ENCODE measurements at regions not wholly inside any gene's neighbourhood (a gene's known extent, or its start where the extent isn't known, plus 50 kb on each side); places are given as distances from the start of the nearest gene placed in this dataset.

DNA sequence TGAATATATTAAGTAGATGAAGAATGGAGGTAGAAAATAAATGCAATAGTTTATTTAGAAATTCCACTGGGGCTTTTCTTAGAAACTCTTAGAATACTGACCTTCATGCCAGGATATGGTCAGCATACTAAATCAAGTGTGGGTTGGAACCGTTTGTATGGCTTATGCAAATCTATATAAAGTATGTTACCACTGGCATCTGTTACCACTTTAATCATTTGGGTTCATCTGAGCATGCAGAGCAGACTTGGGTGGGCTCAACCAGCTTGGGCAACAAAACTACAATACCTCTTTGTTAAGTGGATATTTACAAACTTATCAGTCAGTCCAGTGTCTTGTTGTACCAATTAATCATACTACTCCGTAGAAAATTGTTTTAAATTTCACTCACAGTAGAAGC lies 125.8 kb downstream of the CRPPA start:
- TF ChIP-seq, protein P1, sequence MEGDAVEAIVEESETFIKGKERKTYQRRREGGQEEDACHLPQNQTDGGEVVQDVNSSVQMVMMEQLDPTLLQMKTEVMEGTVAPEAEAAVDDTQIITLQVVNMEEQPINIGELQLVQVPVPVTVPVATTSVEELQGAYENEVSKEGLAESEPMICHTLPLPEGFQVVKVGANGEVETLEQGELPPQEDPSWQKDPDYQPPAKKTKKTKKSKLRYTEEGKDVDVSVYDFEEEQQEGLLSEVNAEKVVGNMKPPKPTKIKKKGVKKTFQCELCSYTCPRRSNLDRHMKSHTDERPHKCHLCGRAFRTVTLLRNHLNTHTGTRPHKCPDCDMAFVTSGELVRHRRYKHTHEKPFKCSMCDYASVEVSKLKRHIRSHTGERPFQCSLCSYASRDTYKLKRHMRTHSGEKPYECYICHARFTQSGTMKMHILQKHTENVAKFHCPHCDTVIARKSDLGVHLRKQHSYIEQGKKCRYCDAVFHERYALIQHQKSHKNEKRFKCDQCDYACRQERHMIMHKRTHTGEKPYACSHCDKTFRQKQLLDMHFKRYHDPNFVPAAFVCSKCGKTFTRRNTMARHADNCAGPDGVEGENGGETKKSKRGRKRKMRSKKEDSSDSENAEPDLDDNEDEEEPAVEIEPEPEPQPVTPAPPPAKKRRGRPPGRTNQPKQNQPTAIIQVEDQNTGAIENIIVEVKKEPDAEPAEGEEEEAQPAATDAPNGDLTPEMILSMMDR (IDR thresholded peaks at IDR 0.05; ENCODE audit: borderline replicate concordance, extremely low read depth, low read length, poor library complexity, severe bottlenecking) = no peak
- TF ChIP-seq EZH2 (IDR thresholded peaks at IDR 0.05; ENCODE audit: borderline replicate concordance, low read depth, low read length, severe bottlenecking) = no peak
